GM18858 (cell line): ENCODE measurements at regions not wholly inside any gene's neighbourhood (a gene's known extent, or its start where the extent isn't known, plus 50 kb on each side); places are given as distances from the start of the nearest gene placed in this dataset.

Source experiments
- ATAC-seq: cut with Tn5 transposase; IDR thresholded peaks from one replicate; pipeline ENCODE4 v1.9.1; 2021; ENCODE audit not compliant: unreplicated experiment

DNA sequence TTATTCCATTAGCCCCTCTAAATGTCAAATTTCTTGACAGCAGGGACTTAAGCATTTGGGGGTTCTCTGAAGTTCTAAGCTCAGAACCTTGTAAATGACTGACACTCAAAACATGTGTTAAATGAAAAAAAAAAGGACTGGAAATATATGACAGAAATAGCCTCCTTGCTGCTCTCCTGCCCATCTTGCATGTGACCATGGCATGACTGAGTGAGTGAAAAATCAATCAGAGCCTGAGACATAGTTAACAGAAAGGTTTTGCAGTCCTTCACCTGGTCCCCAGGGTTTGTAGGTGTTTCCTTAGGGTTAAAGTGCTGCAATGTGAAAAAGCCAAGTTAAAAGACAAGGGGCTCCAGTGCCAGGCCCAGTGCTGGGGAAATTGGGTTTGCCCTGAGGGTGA, 168.1 kb downstream of the ZBTB18 start:
- no peak for ATAC-seq

DNA sequence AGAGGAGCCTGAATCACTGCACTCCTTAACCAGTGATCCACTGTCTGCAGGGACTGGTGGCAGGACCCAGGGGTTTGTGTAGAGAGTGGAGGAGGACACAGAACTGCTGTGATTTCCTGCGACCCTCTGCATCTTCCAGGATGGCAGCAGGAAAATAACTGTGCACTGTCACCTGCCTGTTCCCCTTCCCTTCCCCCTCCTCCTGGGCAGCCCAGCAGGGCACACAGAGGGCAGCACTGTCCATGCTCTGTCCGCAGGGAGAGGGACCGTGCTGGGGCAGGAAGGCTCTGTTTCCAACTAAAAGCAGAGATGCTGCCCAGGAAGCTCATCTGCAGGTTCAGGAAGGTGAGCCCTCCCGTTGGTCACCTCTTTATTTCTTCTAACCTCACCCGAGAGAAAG, 168.7 kb downstream of the ZBTB18 start:
- no peak for ATAC-seq

DNA sequence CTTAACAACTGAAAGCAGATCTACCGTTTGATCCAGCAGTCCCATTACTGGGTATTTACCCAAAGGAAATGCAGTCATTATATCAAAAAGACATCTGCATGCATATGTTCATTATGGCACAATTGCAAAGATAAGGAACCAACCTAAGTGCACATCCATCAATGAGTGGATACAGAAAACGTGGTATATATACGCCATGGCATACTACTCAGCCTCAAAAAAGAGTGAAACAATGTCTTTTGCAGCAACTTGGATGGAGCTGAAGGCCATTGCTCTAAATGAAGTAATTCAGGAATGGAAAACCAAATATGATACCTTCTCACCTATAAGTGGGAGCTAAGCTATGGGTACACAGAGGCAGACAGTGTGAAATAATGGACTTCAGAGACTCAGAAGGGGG, 169.3 kb downstream of the ZBTB18 start:
- ATAC-seq, result no peak

DNA sequence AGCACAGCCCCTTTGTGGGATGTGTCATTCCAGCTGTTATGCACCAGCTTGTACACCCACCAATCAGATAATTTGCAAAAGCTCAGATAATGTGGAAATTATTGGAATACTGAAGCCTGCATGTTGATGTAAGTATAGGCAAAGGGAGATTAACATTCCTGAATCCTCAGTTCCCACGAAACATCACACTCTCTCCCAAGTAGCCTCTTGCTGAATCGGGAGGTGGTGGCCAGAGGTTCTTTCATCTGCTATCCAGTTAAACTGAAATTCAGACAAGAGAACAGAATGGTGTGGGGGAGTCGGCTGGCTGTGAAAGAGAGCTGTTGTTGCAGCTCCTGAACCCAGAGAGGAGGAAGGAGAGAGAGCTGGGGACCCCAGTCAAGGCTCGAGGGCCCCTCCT, 170.9 kb downstream of the ZBTB18 start:
- ATAC-seq, result no peak

DNA sequence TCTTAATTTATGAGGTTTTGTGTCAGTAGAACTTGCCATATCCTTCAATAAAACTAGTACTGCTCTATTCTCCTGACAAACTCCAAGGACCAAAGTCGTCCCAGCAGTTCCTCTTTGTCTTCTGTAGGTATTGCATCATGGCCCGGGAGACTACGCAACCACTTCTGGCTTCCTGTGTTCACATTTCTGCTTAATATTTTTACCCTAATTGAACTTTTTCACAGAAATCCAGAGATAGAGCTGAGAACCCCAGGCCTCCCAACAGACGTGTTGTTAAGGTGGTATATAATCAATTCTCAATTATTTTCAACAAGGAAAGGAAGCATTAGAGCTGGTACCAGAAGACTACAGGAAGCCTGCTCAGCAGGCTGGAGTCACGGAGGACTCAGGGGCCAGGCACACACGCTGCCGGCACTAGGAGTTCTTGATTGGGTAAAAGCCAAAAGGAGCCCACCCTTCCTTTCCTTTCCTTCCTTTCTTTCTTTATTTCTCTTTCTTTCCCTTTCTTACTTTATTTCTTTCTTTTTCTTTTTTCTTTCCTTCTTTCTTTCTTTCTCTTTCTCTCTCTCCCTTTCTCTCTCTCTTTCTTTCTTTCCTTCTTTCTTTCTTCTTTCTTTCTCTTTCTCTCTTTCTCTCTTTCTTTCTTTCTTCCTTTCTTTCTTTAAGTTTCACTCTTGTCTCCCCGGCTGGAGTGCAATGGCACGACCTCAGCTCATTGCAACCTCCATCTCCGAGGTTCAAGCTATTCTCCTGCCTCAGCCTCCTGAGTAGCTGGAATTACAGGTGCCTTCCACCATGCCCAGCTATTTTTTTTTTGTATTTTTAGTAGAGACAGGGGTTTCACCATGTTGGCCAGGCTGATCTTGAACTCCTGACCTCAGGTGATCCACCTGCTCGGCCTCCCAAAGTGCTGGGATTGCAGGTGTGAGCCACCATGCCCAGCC, 173.7 kb downstream of the ZBTB18 start:
- no peak for ATAC-seq

DNA sequence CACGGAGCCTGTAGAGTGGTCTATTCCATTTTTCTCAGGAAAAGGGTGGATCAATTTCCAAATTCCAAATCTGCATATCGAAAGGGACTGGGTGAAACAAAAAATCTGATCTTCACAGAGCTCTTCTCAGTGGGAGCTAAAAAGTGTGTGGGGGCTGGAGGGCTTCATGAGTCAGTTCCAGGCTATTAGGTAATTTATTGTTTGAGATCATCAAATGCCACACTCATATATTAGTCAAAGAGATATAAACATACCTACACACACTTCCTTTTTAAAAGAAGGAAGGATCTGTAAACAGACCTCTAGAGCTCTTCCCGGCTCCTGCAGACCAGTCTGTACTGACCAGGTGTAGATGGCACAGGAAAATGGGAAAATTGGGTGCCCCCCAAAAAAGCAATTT, 175.4 kb downstream of the ZBTB18 start:
- no peak for ATAC-seq

DNA sequence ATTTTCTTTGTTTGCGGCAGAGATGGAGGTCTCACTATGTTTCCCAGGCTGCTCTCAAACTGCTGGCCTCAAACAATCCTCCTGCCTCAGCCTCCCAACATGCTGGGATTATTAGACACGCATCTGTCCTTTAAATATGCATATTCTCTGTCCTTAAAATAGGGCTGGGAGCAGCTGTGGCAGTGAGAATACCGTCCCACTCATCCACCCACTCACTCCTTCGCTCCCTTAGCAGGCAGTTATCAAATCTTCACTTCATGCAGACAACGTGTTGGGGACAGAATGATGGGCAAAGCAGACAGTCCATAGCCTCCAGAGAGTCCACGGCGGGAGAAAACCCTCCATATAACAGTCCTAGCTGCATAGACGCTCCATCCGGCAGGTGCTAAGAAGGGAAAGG, 179.4 kb downstream of the ZBTB18 start:
- no peak for ATAC-seq

DNA sequence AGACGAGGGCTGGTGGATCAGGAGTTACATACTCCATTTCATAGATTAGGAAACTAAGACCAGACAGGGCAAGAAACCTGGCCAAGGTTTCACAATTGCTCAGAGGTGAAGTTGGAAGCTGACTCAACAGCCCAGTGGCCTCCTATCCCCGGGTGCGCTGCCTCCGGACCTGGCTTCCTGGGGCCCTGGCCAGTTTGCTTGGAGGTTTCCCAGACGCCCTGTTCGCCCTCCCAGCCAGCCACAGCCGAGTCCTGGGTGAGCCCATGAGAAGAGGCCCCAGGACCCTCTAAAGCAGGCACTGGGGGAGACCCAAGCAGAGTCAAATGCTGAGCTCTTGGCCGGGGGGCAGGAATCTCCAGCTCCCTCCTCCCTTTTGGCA, 180.1 kb downstream of the ZBTB18 start:
- ATAC-seq, result no peak

DNA sequence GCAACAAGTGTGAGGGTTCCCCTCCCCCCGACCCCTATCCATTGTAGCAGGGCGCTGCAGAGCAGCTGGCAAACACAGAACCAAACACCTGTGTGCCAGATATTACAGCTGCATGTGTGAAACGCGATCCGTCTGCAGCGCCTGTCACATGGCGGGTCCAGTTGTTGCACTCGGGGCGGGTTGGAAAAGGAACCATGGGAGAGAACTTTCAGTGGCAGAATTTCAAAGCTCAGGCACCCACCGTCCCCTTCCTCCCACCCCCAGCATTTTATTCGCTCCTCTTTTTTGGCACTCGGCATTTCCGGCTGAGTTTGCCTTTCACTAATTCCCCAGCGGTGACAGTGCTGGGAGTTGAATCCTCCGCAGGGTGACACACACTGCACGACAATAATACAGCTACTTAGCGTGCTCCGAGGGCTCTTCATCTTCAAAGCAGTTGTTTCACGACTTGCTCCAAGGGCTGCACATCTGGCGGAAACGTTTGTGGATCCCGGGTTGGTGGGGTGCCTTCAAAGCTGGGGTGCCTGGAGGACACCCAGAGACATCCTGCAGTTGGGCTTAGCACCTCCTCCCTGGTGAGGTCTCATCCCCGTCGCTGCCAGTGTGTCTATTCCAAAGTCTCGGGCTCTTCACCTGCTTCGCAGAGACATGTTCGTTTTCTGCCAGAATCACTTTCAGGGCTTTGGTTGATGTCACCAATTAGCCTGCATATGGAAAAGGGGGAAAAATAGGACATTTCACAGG, 180.7 kb downstream of the ZBTB18 start:
- no peak for ATAC-seq

DNA sequence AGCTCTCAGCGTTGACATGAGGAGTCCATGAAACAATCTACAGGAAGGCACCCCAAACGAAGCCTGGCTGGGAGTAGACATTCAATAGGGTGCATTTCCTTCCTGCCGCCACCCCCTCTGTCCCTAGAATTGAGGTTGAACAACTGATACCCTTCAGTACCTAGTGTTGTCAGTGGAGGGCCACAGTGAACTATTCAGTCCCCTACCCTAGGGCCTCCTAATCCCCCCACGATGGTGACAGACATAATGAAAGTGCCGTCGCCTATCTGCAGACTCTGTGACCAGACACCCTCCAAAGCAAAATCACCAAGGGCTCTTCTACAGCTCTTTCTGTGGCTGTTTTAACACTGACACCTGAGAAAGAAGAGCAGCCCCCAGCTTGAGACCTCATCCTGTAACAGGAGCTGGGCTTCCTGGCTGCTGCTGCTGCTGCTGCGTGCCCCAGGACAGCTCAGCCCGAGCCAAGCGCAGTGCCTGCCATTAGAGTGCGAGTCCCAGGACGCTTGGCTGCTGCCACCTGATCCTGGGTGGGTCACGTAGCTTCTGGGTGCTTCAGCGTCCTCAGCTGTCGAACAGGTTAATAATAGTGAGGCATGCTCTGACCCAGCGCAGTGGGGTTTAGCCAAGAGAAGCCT, 183.0 kb downstream of the ZBTB18 start:
- no peak for ATAC-seq

DNA sequence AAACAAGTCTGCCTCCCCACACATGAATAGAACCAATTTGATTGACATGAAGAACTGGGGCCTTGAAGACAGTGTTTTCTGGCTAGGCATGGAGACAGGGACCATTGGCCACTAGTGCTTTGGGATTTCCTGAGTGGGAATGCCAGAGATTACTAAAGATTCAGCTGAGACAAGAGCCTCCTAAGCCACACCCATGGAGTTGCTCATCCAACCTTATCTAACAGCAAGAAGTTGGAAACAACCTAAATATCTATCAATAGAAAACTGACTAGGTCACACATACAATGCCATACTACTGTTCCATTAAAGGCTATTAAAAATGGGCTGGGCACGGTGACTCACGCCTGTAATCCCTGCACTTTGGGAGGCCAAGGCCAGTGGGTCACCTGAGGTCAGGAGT, 184.1 kb downstream of the ZBTB18 start:
- no peak for ATAC-seq

DNA sequence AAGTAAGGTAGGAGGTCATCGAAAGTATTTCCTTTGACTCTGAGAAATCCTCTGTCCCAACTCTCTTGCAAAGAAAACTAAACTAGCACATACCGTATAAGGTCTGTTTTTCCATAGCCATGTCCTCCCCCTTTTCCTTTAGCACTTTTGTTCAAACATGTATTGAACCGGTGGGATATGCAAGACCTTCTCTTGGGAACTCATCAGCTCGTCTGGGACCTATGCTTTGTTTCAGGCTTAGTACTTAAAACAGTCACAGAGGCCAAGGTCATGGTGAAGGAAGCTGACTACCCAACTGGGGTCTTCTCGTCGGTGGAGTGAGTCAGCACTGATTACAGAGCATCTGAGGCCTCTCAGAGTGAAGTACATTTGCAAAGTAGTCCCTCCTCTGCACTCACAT, 185.0 kb downstream of the ZBTB18 start:
- no peak for ATAC-seq

DNA sequence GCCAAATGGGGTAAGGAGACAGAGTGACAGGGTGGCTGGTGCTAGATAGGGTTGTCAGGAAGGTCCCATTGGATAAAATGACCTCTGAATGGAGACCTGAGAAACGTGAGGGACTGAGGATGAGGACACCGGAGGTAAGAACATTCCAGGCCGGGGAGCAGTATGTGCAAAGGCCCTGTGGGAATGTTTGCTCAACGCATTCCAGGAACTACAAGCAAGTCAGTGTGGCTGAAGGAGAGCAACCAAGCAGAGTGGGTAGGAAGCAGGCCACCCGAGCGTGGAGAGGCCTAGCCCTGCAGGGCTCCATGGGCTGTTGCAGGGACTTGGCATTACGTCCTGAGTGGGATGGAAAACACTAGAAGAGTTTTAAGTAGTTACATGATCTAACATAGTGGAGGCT, 185.6 kb downstream of the ZBTB18 start:
- ATAC-seq, result no peak

DNA sequence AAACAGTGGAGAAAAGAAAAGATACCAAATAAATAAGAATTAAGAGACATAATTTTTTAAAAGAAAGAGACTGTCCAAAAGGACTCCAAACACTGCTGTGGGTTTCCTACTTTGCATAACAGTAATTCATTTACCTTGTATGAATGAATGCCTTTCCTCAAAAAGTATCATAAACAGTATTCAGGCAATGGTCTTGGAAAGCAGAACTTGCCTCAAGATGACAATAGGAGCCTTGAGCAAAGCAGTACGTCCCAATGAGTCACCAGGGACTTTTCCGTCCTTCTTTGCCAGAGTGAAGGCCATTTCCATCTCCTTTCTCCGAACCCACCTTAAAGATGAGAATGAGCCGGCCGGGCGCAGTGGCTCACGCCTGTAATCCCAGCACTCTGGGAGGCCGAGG, 186.4 kb downstream of the ZBTB18 start:
- no peak for ATAC-seq

DNA sequence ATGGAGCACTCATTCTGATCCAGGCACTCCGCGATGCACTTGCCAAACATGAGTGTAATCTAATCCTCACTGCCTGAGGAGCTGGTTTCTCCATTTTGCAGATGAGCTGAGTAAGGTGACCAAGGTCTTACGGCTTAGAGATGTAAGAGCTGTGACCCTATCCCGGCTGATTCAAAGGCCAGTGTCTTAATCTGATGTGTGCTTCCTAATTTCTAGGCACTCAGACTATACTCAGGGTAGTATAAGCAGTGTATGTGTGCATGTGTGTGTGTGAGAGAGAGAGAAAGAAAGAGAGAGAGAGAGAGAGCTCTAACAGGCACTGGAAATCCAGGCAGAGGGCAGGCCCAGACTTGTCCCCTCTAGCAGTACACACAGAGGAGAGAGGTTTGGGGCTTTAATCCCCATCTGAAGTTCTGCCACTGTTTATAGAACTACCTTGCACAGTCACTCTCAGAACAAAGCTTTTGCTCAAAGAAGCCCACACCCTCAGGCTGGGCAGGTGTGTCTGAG, 188.2 kb downstream of the ZBTB18 start:
- ATAC-seq, result peak; percentile 56

DNA sequence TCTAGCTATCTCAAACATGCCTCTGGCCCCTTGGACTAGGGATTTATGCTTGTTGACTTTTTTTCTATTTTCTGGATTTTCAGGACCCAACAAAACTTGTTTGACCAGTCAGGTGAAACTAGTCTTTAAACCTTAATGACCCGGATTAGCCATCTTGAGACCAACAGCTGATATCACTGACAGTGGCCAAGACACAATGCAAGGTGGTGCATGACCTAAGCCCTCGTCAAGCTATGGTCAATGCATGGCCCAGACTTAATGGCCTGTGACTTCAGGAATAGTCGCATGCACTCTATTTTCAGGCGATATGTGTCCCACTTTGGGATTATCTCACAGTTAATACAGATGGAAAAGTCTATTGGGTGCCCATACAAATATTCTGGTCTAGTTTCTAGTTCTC, 190.4 kb downstream of the ZBTB18 start:
- no peak for ATAC-seq

DNA sequence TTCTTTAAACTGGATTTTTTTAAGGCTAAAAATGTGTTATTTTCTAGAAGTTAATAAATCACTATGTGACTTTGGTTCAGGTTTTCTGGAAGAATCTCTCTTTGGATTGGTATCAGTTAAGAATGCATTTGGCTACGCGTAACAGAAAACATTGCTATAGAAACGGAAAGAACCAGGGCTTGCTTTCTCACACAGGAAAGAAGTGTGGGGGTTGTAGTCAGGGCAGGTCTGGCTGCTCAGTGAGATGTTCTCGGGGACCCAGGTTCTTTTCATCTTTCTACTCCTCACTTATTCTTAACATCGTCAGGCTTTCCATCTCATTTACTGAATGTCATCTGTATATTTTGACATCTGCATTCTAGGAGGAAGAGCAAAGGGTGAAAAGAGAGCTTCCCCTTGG, 191.4 kb downstream of the ZBTB18 start:
- ATAC-seq, result peak; percentile 39

DNA sequence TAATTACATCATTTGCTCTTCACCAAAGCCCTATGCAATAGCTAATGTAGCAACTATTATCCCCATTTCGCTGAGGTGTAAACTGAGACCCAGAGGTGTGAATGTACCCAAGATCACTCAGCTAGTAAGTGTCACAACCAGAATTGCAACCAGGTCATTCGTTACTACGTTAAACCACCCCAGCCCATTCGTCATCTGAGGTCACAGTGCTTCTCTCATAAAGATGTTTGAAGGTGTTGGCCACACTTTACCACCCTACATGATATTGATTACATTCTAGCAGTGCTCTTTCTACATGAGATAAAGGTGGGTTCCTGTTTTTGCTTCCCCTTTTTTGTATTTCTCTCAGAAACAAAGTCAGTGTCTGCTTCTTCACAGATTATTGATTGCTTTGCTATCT, 195.3 kb downstream of the ZBTB18 start:
- no peak for ATAC-seq

DNA sequence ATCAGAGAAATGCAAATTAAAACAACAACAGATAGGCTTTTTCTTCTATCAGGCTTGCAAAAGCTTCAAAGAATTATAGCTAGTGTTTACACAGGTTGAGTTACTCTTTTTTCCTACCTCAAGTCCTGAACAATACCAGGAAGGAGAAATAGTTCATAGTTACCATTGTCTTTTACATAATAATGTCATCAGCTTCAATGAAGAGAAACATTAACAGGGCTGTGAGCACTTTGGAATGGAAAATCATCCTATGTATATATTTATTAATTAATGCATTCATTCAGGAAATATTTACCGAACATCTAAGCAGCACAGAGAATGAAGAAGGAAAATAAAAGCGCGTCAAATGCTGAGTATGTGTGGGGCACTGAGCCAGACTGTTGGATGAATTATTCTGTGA, 197.3 kb downstream of the ZBTB18 start:
- no peak for ATAC-seq

DNA sequence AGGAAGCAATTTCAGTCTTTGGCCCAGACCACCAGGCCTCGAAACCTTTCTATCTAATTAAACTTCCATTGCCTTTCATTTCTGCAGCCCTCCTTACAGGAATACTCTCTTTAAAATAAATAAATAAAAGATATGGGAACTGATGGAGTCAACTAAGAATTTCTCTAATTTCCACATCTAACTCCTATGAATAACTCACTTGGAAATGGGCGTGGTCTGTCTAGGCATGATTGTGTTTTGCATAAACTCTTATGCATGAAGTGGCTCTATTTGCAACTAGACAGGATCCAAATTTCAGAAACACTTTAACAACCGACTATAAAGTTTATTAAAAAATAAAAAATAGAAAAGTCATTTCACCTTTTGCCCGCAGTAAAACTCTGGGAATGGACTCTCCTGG, 199.5 kb downstream of the ADSS2 start:
- no peak for ATAC-seq

DNA sequence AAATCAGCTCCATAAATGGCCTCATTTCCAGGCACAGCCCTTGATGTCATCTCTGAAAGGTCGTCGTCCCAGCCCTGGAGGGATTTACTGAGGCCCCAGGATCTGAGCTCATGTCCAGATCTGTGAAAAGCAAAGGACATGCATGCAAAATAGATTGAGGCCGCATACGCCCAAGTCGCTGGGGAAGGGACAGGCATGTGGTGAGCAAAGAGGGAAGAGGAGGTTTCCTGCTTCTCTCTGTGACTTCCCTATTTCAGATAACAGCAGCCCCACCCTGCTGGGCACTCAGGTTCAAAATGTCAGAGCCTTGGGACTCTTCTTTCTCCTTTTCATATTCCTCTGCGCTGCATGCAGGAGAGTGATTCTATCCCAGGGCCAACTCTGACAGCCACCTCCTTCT, 197.2 kb downstream of the ADSS2 start:
- peak; percentile 44 for ATAC-seq
